IPS-NIHi11 (cell line): ENCODE measurements at regions not wholly inside any gene's neighbourhood (a gene's known extent, or its start where the extent isn't known, plus 50 kb on each side); places are given as distances from the start of the nearest gene placed in this dataset.

Experiments used
- DNase-seq: peaks from one replicate; pipeline ENCODE4 v3.0.0; 2012; ENCODE audit warnings: mixed read lengths, low spot score

GRCh38 chr10:111515264-111515663 lies 438.4 kb downstream of the ADRA2A start:
- DNase-seq = no peak

GRCh38 chr10:111515706-111516105 lies 438.9 kb downstream of the ADRA2A start:
- DNase-seq = no peak

- no peak for DNase-seq
These were observed 439.3 kb downstream of the ADRA2A start for GRCh38 chr10:111516144-111516543.

- DNase-seq = no peak
These were observed 445.3 kb downstream of the ADRA2A start for GRCh38 chr10:111522141-111522540.

- no peak for DNase-seq
These were observed 445.7 kb downstream of the ADRA2A start for GRCh38 chr10:111522551-111522950.

- no peak for DNase-seq
These were observed 446.2 kb downstream of the ADRA2A start for GRCh38 chr10:111523016-111523415.

- no peak for DNase-seq
These were observed 447.3 kb downstream of the ADRA2A start for GRCh38 chr10:111524134-111524533.

- DNase-seq = no peak
These were observed 448.9 kb downstream of the ADRA2A start for GRCh38 chr10:111525696-111526095.

GRCh38 chr10:111531690-111532089 lies 454.9 kb downstream of the ADRA2A start:
- DNase-seq = no peak

- DNase-seq = no peak
These were observed 455.3 kb downstream of the ADRA2A start for GRCh38 chr10:111532139-111532538.

- DNase-seq = no peak
These were observed 462.4 kb downstream of the ADRA2A start for GRCh38 chr10:111539246-111539645.

- no peak for DNase-seq
These were observed 467.0 kb downstream of the ADRA2A start for GRCh38 chr10:111543854-111544253.

- DNase-seq = no peak
These were observed 469.2 kb downstream of the ADRA2A start for GRCh38 chr10:111545861-111546605.

GRCh38 chr10:111548084-111548726 lies 471.4 kb downstream of the ADRA2A start:
- no peak for DNase-seq

- no peak for DNase-seq
These were observed 474.2 kb downstream of the ADRA2A start for GRCh38 chr10:111551001-111551400.

- DNase-seq = no peak
These were observed 479.8 kb downstream of the ADRA2A start for GRCh38 chr10:111556666-111557065.

GRCh38 chr10:111558211-111558610 lies 481.4 kb downstream of the ADRA2A start:
- DNase-seq = no peak

- no peak for DNase-seq
These were observed 483.2 kb downstream of the ADRA2A start for GRCh38 chr10:111560027-111560426.

GRCh38 chr10:111561124-111561523 lies 484.3 kb downstream of the ADRA2A start:
- no peak for DNase-seq

GRCh38 chr10:111565542-111565941 lies 488.7 kb downstream of the ADRA2A start:
- DNase-seq = no peak

- no peak for DNase-seq
These were observed 501.2 kb downstream of the ADRA2A start for GRCh38 chr10:111578076-111578475.

GRCh38 chr10:111579473-111579872 lies 502.6 kb downstream of the ADRA2A start:
- DNase-seq = no peak

GRCh38 chr10:111590703-111591102 lies 513.9 kb downstream of the ADRA2A start:
- no peak for DNase-seq

GRCh38 chr10:111593578-111593977 lies 516.7 kb downstream of the ADRA2A start:
- DNase-seq = no peak
